IPS DF 4.7 (cell line): ENCODE measurements at regions not wholly inside any gene's neighbourhood (a gene's known extent, or its start where the extent isn't known, plus 50 kb on each side); places are given as distances from the start of the nearest gene placed in this dataset.

Experiments used
- DNase-seq: peaks from one replicate; pipeline ENCODE4 v3.0.0-alpha.2; 2013; ENCODE audit warnings: low spot score; ENCODE audit errors: extremely low read depth

GRCh38 chr11:37104380-37104779, 506.3 kb upstream of the RAG2 start:
- DNase-seq: no peak

GRCh38 chr11:37100008-37100407, 502.0 kb upstream of the RAG2 start:
- DNase-seq: no peak

GRCh38 chr11:37092487-37092886, 494.5 kb upstream of the RAG2 start:
- no peak for DNase-seq

- DNase-seq: no peak
Measured at GRCh38 chr11:37089439-37089838, 491.4 kb upstream of the RAG2 start.

GRCh38 chr11:37088573-37088910, 490.5 kb upstream of the RAG2 start:
- DNase-seq: no peak

GRCh38 chr11:37087650-37088572, 489.9 kb upstream of the RAG2 start:
- DNase-seq: no peak

- DNase-seq: no peak
Measured at GRCh38 chr11:37078521-37078920, 480.5 kb upstream of the RAG2 start.

GRCh38 chr11:37076866-37077265, 478.8 kb upstream of the RAG2 start:
- DNase-seq: no peak

- no peak for DNase-seq
Measured at GRCh38 chr11:37072538-37073055, 474.6 kb upstream of the RAG2 start.

- no peak for DNase-seq
Measured at GRCh38 chr11:37050311-37050710, 452.3 kb upstream of the RAG2 start.

GRCh38 chr11:37040921-37041320, 442.9 kb upstream of the RAG2 start:
- no peak for DNase-seq

GRCh38 chr11:37038911-37039310, 440.9 kb upstream of the RAG2 start:
- DNase-seq: no peak

- no peak for DNase-seq
Measured at GRCh38 chr11:37026741-37027140, 428.7 kb upstream of the RAG2 start.

- DNase-seq: no peak
Measured at GRCh38 chr11:37026326-37026725, 428.3 kb upstream of the RAG2 start.

GRCh38 chr11:37006563-37006962, 408.5 kb upstream of the RAG2 start:
- no peak for DNase-seq

- DNase-seq: no peak
Measured at GRCh38 chr11:37002831-37003230, 404.8 kb upstream of the RAG2 start.

GRCh38 chr11:36997656-36998055, 399.6 kb upstream of the RAG2 start:
- no peak for DNase-seq

GRCh38 chr11:36996795-36997194, 398.8 kb upstream of the RAG2 start:
- DNase-seq: no peak

GRCh38 chr11:36994208-36994607, 396.2 kb upstream of the RAG2 start:
- DNase-seq: no peak

GRCh38 chr11:36988556-36988955, 390.5 kb upstream of the RAG2 start:
- no peak for DNase-seq

GRCh38 chr11:36985562-36985961, 387.5 kb upstream of the RAG2 start:
- DNase-seq: no peak

- DNase-seq: no peak
Measured at GRCh38 chr11:36976741-36977140, 378.7 kb upstream of the RAG2 start.

GRCh38 chr11:36974771-36975170, 376.7 kb upstream of the RAG2 start:
- DNase-seq: no peak
